Keratinocyte (primary cell): ENCODE measurements at regions not wholly inside any gene's neighbourhood (a gene's known extent, or its start where the extent isn't known, plus 50 kb on each side); places are given as distances from the start of the nearest gene placed in this dataset.

Experiments used
- DNase-seq: peaks from one replicate; pipeline ENCODE4 v3.0.0-alpha.2; 2011; ENCODE audit warnings: low read depth, missing footprints, low spot score
- FAIRE-seq: peaks from 2 replicates; lab custom pipeline; 2011; peaks lifted over from hg19 to GRCh38; lab: Jason Lieb, UNC
- H2AFZ ChIP-seq: 2 replicates; pipeline ENCODE4 v1.6.0; 2012; ENCODE audit warnings: low read length, control low read depth, inconsistent platforms; ENCODE audit not compliant: control insufficient read depth
- H3K27ac ChIP-seq: 2 replicates; pipeline ENCODE4 v1.5.1; 2011; ENCODE audit warnings: low read length; ENCODE audit not compliant: control insufficient read depth, insufficient read depth
- H3K27me3 ChIP-seq: 3 replicates; pipeline ENCODE4 v1.6.0; 2011; ENCODE audit warnings: low read length; ENCODE audit not compliant: control insufficient read depth, insufficient read depth; ENCODE audit errors: extremely low read depth
- H3K36me3 ChIP-seq, 2 experiments: 2 replicates in 1 of 2; 3 replicates in 1 of 2; pipeline ENCODE4 v1.5.1; 2011; ENCODE audit warnings: low read length in 2 of 2, mild to moderate bottlenecking in 1 of 2; ENCODE audit not compliant: control insufficient read depth in 2 of 2, insufficient read depth in 2 of 2; ENCODE audit errors: extremely low read depth in 1 of 2
- H3K4me1 ChIP-seq: 3 replicates; pipeline ENCODE4 v1.5.1; 2011; ENCODE audit warnings: low read length; ENCODE audit not compliant: control insufficient read depth, insufficient read depth; ENCODE audit errors: extremely low read depth
- H3K4me2 ChIP-seq: 3 replicates; pipeline ENCODE4 v1.6.0; 2011; ENCODE audit warnings: low read depth, low read length; ENCODE audit not compliant: control insufficient read depth, insufficient read depth; ENCODE audit errors: extremely low read depth
- H3K4me3 ChIP-seq, 3 experiments: fragments of 200-600 bp in 1 of 3; sonication (generic) in 1 of 3; 2 replicates in 2 of 3; 3 replicates in 1 of 3; pipeline ENCODE4 v1.5.1; 2011 to 2016; ENCODE audit warnings: low read length in 3 of 3, mild to moderate bottlenecking in 3 of 3, control low read depth in 2 of 3, inconsistent platforms in 1 of 3, low read depth in 1 of 3, mixed read lengths in 1 of 3, mixed run types in 1 of 3, moderate library complexity in 1 of 3; ENCODE audit not compliant: control insufficient read depth in 2 of 3, insufficient read depth in 2 of 3; ENCODE audit errors: extremely low read depth in 1 of 3
- H3K79me2 ChIP-seq: 2 replicates; pipeline ENCODE4 v1.6.0; 2012; ENCODE audit warnings: low read length; ENCODE audit not compliant: control insufficient read depth, insufficient read depth
- H3K9ac ChIP-seq: 3 replicates; pipeline ENCODE4 v1.6.0; 2011; ENCODE audit warnings: low read length; ENCODE audit not compliant: control insufficient read depth, insufficient read depth; ENCODE audit errors: extremely low read depth
- H3K9me1 ChIP-seq: 3 replicates; pipeline ENCODE4 v1.6.0; 2011; ENCODE audit warnings: low read length; ENCODE audit not compliant: control insufficient read depth, insufficient read depth; ENCODE audit errors: extremely low read depth
- H3K9me3 ChIP-seq: 2 replicates; pipeline ENCODE4 v1.5.1; 2012; ENCODE audit warnings: low read depth, low read length; ENCODE audit not compliant: control insufficient read depth
- H4K20me1 ChIP-seq: 3 replicates; pipeline ENCODE4 v1.6.0; 2011; ENCODE audit warnings: low read length; ENCODE audit not compliant: control insufficient read depth, insufficient read depth; ENCODE audit errors: extremely low read depth
- EZH2 ChIP-seq: IDR thresholded peaks from one replicate; pipeline ENCODE4 v1.6.1; 2012; ENCODE audit warnings: inconsistent platforms, mild to moderate bottlenecking, low read length, moderate library complexity
- dilution Hi-C: fragments of 300-500 bp; cut with MboI; formaldehyde crosslinking; loops from one replicate; pipeline ENCODE4 v1.7.0; 2020; ENCODE audit warnings: low sequenced_read_pairs; ENCODE audit not compliant: extremely low pct_ligation_motif_present
- TF ChIP-seq, protein P1 (sequence below), 3 experiments: IDR thresholded peaks in 1 of 3; conservative IDR thresholded peaks in 1 of 3; optimal IDR thresholded peaks in 1 of 3; 2 replicates in 2 of 3; 3 replicates in 1 of 3; pipeline versions ENCODE3 to v1.5.1; 2011; ENCODE audit warnings: low read length in 3 of 3, mild to moderate bottlenecking in 3 of 3, moderate library complexity in 2 of 3, control low read depth in 1 of 3, inconsistent platforms in 1 of 3; ENCODE audit not compliant: insufficient read depth in 2 of 3; ENCODE audit errors: extremely low read depth in 1 of 3

GRCh38 chr12:53817021-53817389, 65.2 kb upstream of the CISTR start:
- Histone ChIP-seq H3K9me3 (no peaks in the 10 kb centered on the region), H3K27ac (no peak overlapping the region), H3K4me3 (no peak overlapping the region), H3K9ac (no peak overlapping the region), H4K20me1 (no peaks in the 10 kb centered on the region), H3K9me1 (no peaks in the 10 kb centered on the region), H3K4me1 (peaks cover 29% of the 10 kb centered on the region), H3K27me3 (no peaks in the 10 kb centered on the region), H2AFZ (peak overlapping the region; percentile 29), H3K4me2 (peak overlapping the region; percentile 43), H3K79me2 (no peaks in the 10 kb centered on the region), H3K36me3 (no peaks in the 10 kb centered on the region)
- FAIRE-seq (peak; percentile 43), DNase-seq (no peak)
- TF ChIP-seq EZH2, result no peak
- TF ChIP-seq, protein P1, sequence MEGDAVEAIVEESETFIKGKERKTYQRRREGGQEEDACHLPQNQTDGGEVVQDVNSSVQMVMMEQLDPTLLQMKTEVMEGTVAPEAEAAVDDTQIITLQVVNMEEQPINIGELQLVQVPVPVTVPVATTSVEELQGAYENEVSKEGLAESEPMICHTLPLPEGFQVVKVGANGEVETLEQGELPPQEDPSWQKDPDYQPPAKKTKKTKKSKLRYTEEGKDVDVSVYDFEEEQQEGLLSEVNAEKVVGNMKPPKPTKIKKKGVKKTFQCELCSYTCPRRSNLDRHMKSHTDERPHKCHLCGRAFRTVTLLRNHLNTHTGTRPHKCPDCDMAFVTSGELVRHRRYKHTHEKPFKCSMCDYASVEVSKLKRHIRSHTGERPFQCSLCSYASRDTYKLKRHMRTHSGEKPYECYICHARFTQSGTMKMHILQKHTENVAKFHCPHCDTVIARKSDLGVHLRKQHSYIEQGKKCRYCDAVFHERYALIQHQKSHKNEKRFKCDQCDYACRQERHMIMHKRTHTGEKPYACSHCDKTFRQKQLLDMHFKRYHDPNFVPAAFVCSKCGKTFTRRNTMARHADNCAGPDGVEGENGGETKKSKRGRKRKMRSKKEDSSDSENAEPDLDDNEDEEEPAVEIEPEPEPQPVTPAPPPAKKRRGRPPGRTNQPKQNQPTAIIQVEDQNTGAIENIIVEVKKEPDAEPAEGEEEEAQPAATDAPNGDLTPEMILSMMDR (optimal IDR thresholded peaks at IDR 0.05 in 1 of 3, IDR thresholded peaks at IDR 0.05 in 1 of 3, conservative IDR thresholded peaks at IDR 0.05 in 1 of 3; ENCODE audit: extremely low read depth in 1 of 3, insufficient read depth in 2 of 3, low read length in 3 of 3), result no peak
- dilution Hi-C loops, result no loop called here

GRCh38 chr12:53820514-53821306, 68.9 kb upstream of the CISTR start:
- H3K36me3 ChIP-seq, result no peaks in the 10 kb centered on the region
- dilution Hi-C loops, result no loop called here
- H3K4me2 ChIP-seq, result no peak overlapping the region
- no peaks in the 10 kb centered on the region for H3K27me3 ChIP-seq
- H3K79me2 ChIP-seq, result no peaks in the 10 kb centered on the region
- H3K27ac ChIP-seq, result no peak overlapping the region
- peaks cover 29% of the 10 kb centered on the region for H3K4me1 ChIP-seq
- TF ChIP-seq, protein P1 (optimal IDR thresholded peaks at IDR 0.05 in 1 of 3, IDR thresholded peaks at IDR 0.05 in 1 of 3, conservative IDR thresholded peaks at IDR 0.05 in 1 of 3; ENCODE audit: extremely low read depth in 1 of 3, insufficient read depth in 2 of 3, low read length in 3 of 3), result no peak
- no peak for TF ChIP-seq EZH2
- H3K9ac ChIP-seq, result no peak overlapping the region
- no peak for DNase-seq
- H3K4me3 ChIP-seq, result no peak overlapping the region
- FAIRE-seq, result peak; percentile 32
- no peaks in the 10 kb centered on the region for H3K9me1 ChIP-seq
- peak overlapping the region; percentile 27 for H2AFZ ChIP-seq
- no peaks in the 10 kb centered on the region for H4K20me1 ChIP-seq
- no peaks in the 10 kb centered on the region for H3K9me3 ChIP-seq
